Liver (tissue), 8 donors: ENCODE measurements at regions not wholly inside any gene's neighbourhood (a gene's known extent, or its start where the extent isn't known, plus 50 kb on each side); places are given as distances from the start of the nearest gene placed in this dataset.

Experiments used
- DNase-seq: peaks from one replicate; pipeline ENCODE4 v3.0.0-alpha.2; 2017; ENCODE audit warnings: low spot score
- H3K27ac ChIP-seq, 2 donors: one replicate each; pipeline ENCODE4 v1.7.0; 2013; ENCODE audit warnings: inconsistent platforms in 2 of 2, low read length in 2 of 2, control low read depth in 1 of 2, low read depth in 1 of 2, mild to moderate bottlenecking in 1 of 2
- H3K27me3 ChIP-seq, 4 donors: one replicate each; pipeline versions ENCODE4 v1.6.1 to v1.7.0; 2013; ENCODE audit warnings: low read length in 3 of 4, inconsistent platforms in 1 of 4, mild to moderate bottlenecking in 1 of 4, moderate library complexity in 1 of 4; ENCODE audit not compliant: control insufficient read depth in 4 of 4, insufficient read depth in 4 of 4
- H3K36me3 ChIP-seq, 4 donors: one replicate each; pipeline versions ENCODE4 v1.6.1 to v1.7.0; 2013; ENCODE audit warnings: low read length in 3 of 4, mild to moderate bottlenecking in 3 of 4, low read depth in 1 of 4, moderate library complexity in 1 of 4; ENCODE audit not compliant: control insufficient read depth in 4 of 4, insufficient read depth in 3 of 4
- H3K4me1 ChIP-seq, 4 donors: one replicate each; pipeline versions ENCODE4 v1.6.1 to v1.7.0; 2013; ENCODE audit warnings: low read length in 3 of 4, mild to moderate bottlenecking in 3 of 4, moderate library complexity in 1 of 4; ENCODE audit not compliant: control insufficient read depth in 4 of 4, insufficient read depth in 4 of 4
- H3K4me3 ChIP-seq, 3 donors: one replicate each; pipeline versions ENCODE4 v1.6.1 to v1.7.0; 2013; ENCODE audit warnings: low read length in 3 of 3, control low read depth in 1 of 3, low read depth in 1 of 3, mild to moderate bottlenecking in 1 of 3
- H3K9ac ChIP-seq, 2 donors: one replicate each; pipeline ENCODE4 v1.7.0; 2013; ENCODE audit warnings: low read length in 2 of 2, mild to moderate bottlenecking in 2 of 2, moderate library complexity in 2 of 2, control low read depth in 1 of 2, low read depth in 1 of 2
- H3K9me3 ChIP-seq, 4 donors: one replicate each; pipeline versions ENCODE4 v1.6.1 to v1.7.0; 2013; ENCODE audit warnings: low read length in 3 of 4; ENCODE audit not compliant: control insufficient read depth in 4 of 4
- EGR1 ChIP-seq, 2 donors: IDR thresholded peaks; 2 replicates each; pipeline ENCODE4 v1.6.1; 2016 to 2018; ENCODE audit warnings: antibody characterized with exemption in 2 of 2, low read depth in 2 of 2
- FOXA1 ChIP-seq: IDR thresholded peaks from 2 replicates; pipeline ENCODE4 v1.6.1; 2016; ENCODE audit warnings: antibody characterized with exemption
- FOXA2 ChIP-seq: IDR thresholded peaks from 2 replicates; pipeline ENCODE4 v1.6.1; 2016; ENCODE audit warnings: antibody characterized with exemption
- GABPA ChIP-seq, 2 donors: IDR thresholded peaks in 1 of 2; conservative IDR thresholded peaks in 1 of 2; 2 replicates each; pipeline ENCODE4 v1.6.1; 2016; ENCODE audit warnings: antibody characterized with exemption in 2 of 2, mild to moderate bottlenecking in 1 of 2, moderate library complexity in 1 of 2
- HNF4A ChIP-seq, 2 donors: conservative IDR thresholded peaks; 2 replicates each; pipeline ENCODE4 v1.6.1; 2016; ENCODE audit warnings: antibody characterized with exemption in 2 of 2, mild to moderate bottlenecking in 2 of 2
- HNF4G ChIP-seq: IDR thresholded peaks from 2 replicates; pipeline ENCODE4 v1.6.1; 2016; ENCODE audit warnings: antibody characterized with exemption
- JUND ChIP-seq, 2 donors: IDR thresholded peaks; 2 replicates each; pipeline ENCODE4 v1.6.1; 2016; ENCODE audit warnings: antibody characterized with exemption in 2 of 2
- MAX ChIP-seq: IDR thresholded peaks from 2 replicates; pipeline ENCODE4 v1.6.1; 2016; ENCODE audit warnings: antibody characterized with exemption
- NR2F2 ChIP-seq: IDR thresholded peaks from 2 replicates; pipeline ENCODE4 v1.6.1; 2016; ENCODE audit warnings: antibody characterized with exemption
- RAD21 ChIP-seq, 2 donors: IDR thresholded peaks; 2 replicates each; pipeline ENCODE4 v1.6.1; 2016; ENCODE audit warnings: antibody characterized with exemption in 2 of 2, mild to moderate bottlenecking in 2 of 2
- RXRA ChIP-seq, 2 donors: IDR thresholded peaks; 2 replicates each; pipeline ENCODE4 v1.6.1; 2017 to 2018; ENCODE audit warnings: antibody characterized with exemption in 2 of 2, mild to moderate bottlenecking in 1 of 2
- SP1 ChIP-seq: IDR thresholded peaks from 2 replicates; pipeline ENCODE4 v1.6.1; 2018; ENCODE audit warnings: antibody characterized with exemption, mild to moderate bottlenecking
- YY1 ChIP-seq: IDR thresholded peaks from 2 replicates; pipeline ENCODE4 v1.6.1; 2016; ENCODE audit warnings: antibody characterized with exemption, mild to moderate bottlenecking
- ZBTB33 ChIP-seq: IDR thresholded peaks from 2 replicates; pipeline ENCODE4 v1.6.1; 2016; ENCODE audit warnings: antibody characterized with exemption
- WGBS: extraction: QIAGEN DNeasy Blood & Tissue Kit; methylation state at CpG from one replicate; pipeline ENCODE4 v1.1.7; 2013; 5-methylcytosine and 5-hydroxymethylcytosine counted together
- TF ChIP-seq, protein P1 (sequence below): IDR thresholded peaks from 2 replicates; pipeline ENCODE4 v1.6.1; 2016; ENCODE audit warnings: antibody characterized with exemption
- TF ChIP-seq, protein P2 (sequence below): fragments of 150-350 bp; IDR thresholded peaks from 2 replicates; pipeline ENCODE4 v1.5.1; 2017; ENCODE audit warnings: improper control_type of control experiment, low read depth, low read length; ENCODE audit not compliant: missing input control
- donor health status: healthy.
- donor health status: healthy.
- donor health status: healthy.
- donor health status: healthy.
- donor health status: healthy.

DNA sequence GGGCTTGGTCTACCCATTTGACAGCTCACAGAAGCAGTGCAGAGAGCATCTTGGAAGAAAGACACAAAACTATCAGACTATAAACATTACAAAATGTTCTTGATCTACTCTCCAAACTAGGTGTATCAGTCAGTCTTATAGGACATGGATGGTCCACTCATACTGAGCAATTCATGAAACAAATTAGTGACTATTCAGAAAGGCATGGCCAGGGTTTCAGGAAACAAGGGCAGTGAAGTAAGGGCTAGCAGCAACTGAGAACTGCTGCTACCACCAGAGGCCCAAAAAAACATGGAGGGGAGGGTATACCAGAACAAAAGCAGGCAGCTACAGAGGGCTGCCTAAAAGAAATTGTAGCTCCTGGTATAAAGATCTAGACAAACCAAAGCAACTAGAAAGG, 287.0 kb downstream of the PIK3R1 start:
- no peak for DNase-seq
- TF ChIP-seq NR2F2 (no peak), FOXA2 (no peak), FOXA1 (no peak), SP1 (no peak)
- TF ChIP-seq, protein P1, sequence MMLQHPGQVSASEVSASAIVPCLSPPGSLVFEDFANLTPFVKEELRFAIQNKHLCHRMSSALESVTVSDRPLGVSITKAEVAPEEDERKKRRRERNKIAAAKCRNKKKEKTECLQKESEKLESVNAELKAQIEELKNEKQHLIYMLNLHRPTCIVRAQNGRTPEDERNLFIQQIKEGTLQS: no peak

DNA sequence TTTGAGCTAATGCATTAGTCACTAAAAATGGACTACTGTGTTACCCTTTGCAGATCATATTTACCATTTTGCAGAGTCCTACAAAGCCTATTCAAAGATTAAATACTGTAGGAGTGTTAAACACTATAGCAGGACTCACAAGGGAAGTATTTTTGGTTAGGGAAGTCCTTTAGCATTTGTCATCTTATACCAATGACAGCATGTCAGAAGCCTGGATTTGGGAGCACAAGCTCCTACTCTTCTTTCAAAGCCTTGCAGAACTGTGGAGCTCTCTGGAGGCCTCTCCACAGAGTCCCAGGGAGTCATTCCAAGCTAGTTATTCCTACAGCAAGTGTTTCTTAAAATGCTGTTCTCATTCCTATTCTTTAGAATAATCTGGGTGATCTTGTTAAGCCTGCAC, 288.8 kb downstream of the PIK3R1 start:
- no peak overlapping the region for H3K4me3 ChIP-seq
- no peak overlapping the region for H3K9ac ChIP-seq
- no peaks in the 10 kb centered on the region for H3K36me3 ChIP-seq
- DNase-seq: no peak
- no peaks in the 10 kb centered on the region for H3K9me3 ChIP-seq
- TF ChIP-seq HNF4A (conservative IDR thresholded peaks at IDR 0.05) (no peak), RAD21 (IDR thresholded peaks at IDR 0.05) (no peak), YY1 (no peak), GABPA (IDR thresholded peaks at IDR 0.05 in 1 of 2, conservative IDR thresholded peaks at IDR 0.05 in 1 of 2) (no peak), JUND (IDR thresholded peaks at IDR 0.05) (no peak), HNF4G (no peak), FOXA1 (no peak)
- TF ChIP-seq, protein P2, sequence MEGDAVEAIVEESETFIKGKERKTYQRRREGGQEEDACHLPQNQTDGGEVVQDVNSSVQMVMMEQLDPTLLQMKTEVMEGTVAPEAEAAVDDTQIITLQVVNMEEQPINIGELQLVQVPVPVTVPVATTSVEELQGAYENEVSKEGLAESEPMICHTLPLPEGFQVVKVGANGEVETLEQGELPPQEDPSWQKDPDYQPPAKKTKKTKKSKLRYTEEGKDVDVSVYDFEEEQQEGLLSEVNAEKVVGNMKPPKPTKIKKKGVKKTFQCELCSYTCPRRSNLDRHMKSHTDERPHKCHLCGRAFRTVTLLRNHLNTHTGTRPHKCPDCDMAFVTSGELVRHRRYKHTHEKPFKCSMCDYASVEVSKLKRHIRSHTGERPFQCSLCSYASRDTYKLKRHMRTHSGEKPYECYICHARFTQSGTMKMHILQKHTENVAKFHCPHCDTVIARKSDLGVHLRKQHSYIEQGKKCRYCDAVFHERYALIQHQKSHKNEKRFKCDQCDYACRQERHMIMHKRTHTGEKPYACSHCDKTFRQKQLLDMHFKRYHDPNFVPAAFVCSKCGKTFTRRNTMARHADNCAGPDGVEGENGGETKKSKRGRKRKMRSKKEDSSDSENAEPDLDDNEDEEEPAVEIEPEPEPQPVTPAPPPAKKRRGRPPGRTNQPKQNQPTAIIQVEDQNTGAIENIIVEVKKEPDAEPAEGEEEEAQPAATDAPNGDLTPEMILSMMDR: no peak
- no peak overlapping the region for H3K27ac ChIP-seq
- no peaks in the 10 kb centered on the region for H3K4me1 ChIP-seq
- H3K27me3 ChIP-seq: no peaks in the 10 kb centered on the region

More for the DNA sequence above, 287.0 kb downstream of the PIK3R1 start:
- Histone ChIP-seq H3K4me3 (no peak overlapping the region), H3K4me1 (no peaks in the 10 kb centered on the region), H3K27me3 (no peaks in the 10 kb centered on the region), H3K27ac (no peak overlapping the region), H3K9ac (no peak overlapping the region), H3K36me3 (peaks cover 0 to 3% (median 0%) of the 10 kb centered on the region in 4 donors), H3K9me3 (peaks cover 0 to 6% (median 0%) of the 10 kb centered on the region in 4 donors)

- 79% methylated on average over 2 of the region's 2 CpGs for WGBS
- Histone ChIP-seq H3K27me3 (no peaks in the 10 kb centered on the region), H3K9me3 (no peaks in the 10 kb centered on the region), H3K4me3 (no peak overlapping the region), H3K36me3 (no peaks in the 10 kb centered on the region), H3K27ac (no peak overlapping the region), H3K9ac (no peak overlapping the region), H3K4me1 (no peaks in the 10 kb centered on the region)
- no peak for DNase-seq
- TF ChIP-seq HNF4G (no peak), MAX (no peak), NR2F2 (no peak), SP1 (no peak), EGR1 (IDR thresholded peaks at IDR 0.05; ENCODE audit: low read depth in 2 of 2) (no peak), RAD21 (IDR thresholded peaks at IDR 0.05) (no peak), FOXA1 (no peak), HNF4A (conservative IDR thresholded peaks at IDR 0.05) (no peak), RXRA (IDR thresholded peaks at IDR 0.05) (no peak), ZBTB33 (no peak), JUND (IDR thresholded peaks at IDR 0.05) (no peak), FOXA2 (no peak), GABPA (IDR thresholded peaks at IDR 0.05 in 1 of 2, conservative IDR thresholded peaks at IDR 0.05 in 1 of 2) (no peak)
- TF ChIP-seq, protein P1: no peak
- TF ChIP-seq, protein P2: no peak
Measured at GRCh38 chr5:68505917-68506860, 290.6 kb downstream of the PIK3R1 start.
